Sigmoid colon (tissue), 6 donors: ENCODE measurements at regions not wholly inside any gene's neighbourhood (a gene's known extent, or its start where the extent isn't known, plus 50 kb on each side); places are given as distances from the start of the nearest gene placed in this dataset.

Experiments
- DNase-seq: peaks from one replicate; pipeline ENCODE4 v3.0.0-alpha.2; 2019
- H3K27ac ChIP-seq, 4 donors: fragments of 200-600 bp; sonication (generic); one replicate each; pipeline ENCODE4 v1.5.1; 2016 to 2019; ENCODE audit warnings: mild to moderate bottlenecking in 1 of 4
- H3K27me3 ChIP-seq, 3 donors: fragments of 200-600 bp; sonication (generic); one replicate each; pipeline ENCODE4 v1.5.1; 2019; ENCODE audit warnings: mild to moderate bottlenecking in 1 of 3
- H3K36me3 ChIP-seq, 4 donors: fragments of 200-600 bp; sonication (generic); one replicate each; pipeline ENCODE4 v1.5.1; 2016 to 2019
- H3K4me1 ChIP-seq, 4 donors: fragments of 200-600 bp; sonication (generic); one replicate each; pipeline ENCODE4 v1.5.1; 2017 to 2019
- H3K4me3 ChIP-seq, 4 donors: fragments of 200-600 bp; sonication (generic); one replicate each; pipeline ENCODE4 v1.5.1; 2017 to 2019; ENCODE audit warnings: mild to moderate bottlenecking in 2 of 4, moderate library complexity in 1 of 4
- H3K9me3 ChIP-seq, 4 donors: fragments of 200-600 bp in 3 of 4; sonication (generic) in 3 of 4; one replicate each; pipeline versions ENCODE4 v1.5.1 to v1.6.1; 2013 to 2019
- CTCF ChIP-seq, 4 experiments: fragments of 450-650 bp in 3 of 4; fragments of 200-600 bp in 1 of 4; IDR thresholded peaks; one replicate each; pipeline ENCODE4 v1.5.1; 2016 to 2019; ENCODE audit warnings: antibody characterized with exemption in 4 of 4, mild to moderate bottlenecking in 3 of 4, moderate library complexity in 2 of 4
- EP300 ChIP-seq, 4 donors: sonication (generic); formaldehyde crosslinking; IDR thresholded peaks; one replicate each; pipeline ENCODE4 v1.6.1; 2017; ENCODE audit warnings: antibody characterized with exemption in 4 of 4
- POLR2A ChIP-seq, 2 donors: fragments of 450-650 bp; IDR thresholded peaks; one replicate each; pipeline ENCODE4 v1.6.1; 2016; ENCODE audit warnings: antibody characterized with exemption in 2 of 2, mild to moderate bottlenecking in 2 of 2, moderate library complexity in 2 of 2
- POLR2AphosphoS5 ChIP-seq, 4 donors: sonication (generic); formaldehyde crosslinking; IDR thresholded peaks; one replicate each; pipeline ENCODE4 v1.6.1; 2017; ENCODE audit warnings: antibody characterized with exemption in 4 of 4
- WGBS, 2 donors: extraction: QIAGEN DNeasy Blood & Tissue Kit; methylation state at CpG; one replicate each; pipeline ENCODE4 v1.1.7; 2013; 5-methylcytosine and 5-hydroxymethylcytosine counted together
- intact Hi-C: fragments of 100-400 bp; cut with DNase I; formaldehyde crosslinking; loops from one replicate; pipeline ENCODE4 v1.15.1; 2023
- donor health status: healthy with polysubstance abuse.
- donor health status: healthy.

DNA sequence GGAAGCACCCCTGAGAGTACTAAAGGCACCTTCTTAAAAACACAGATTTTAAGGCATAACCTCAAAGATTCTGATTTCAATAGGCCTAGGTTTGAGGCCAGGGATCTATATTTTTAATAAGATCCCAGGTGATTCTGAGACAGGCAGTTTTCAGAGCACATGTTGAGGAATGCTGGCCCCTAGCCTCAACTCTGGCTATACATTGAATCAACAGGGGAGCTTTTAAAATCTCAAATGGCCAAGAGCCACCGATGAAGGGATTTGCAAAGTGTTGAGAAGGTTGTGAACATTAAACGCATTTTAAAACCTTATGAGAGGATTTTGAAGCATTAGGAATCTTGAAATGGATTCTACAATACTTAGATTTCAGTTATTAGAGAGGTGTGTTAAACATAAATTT, 268.8 kb upstream of the ARHGEF26 start:
- DNase-seq = no peak
- TF ChIP-seq POLR2A (IDR thresholded peaks at IDR 0.05) (no peak), EP300 (IDR thresholded peaks at IDR 0.05) (no peak), CTCF (IDR thresholded peaks at IDR 0.05) (no peak), POLR2AphosphoS5 (IDR thresholded peaks at IDR 0.05) (no peak)
- intact Hi-C loops = no loop called here
- H3K27me3 ChIP-seq = no peaks in the 10 kb centered on the region
- H3K4me1 ChIP-seq = no peaks in the 10 kb centered on the region
- no peaks in the 10 kb centered on the region for H3K36me3 ChIP-seq
- no peaks in the 10 kb centered on the region for H3K9me3 ChIP-seq
- H3K4me3 ChIP-seq = no peak overlapping the region
- 62 to 70% methylated on average over 2 of the region's 2 CpGs for WGBS, 2 donors
- no peak overlapping the region for H3K27ac ChIP-seq

- Histone ChIP-seq H3K27me3 (no peaks in the 10 kb centered on the region), H3K4me1 (no peaks in the 10 kb centered on the region), H3K36me3 (no peaks in the 10 kb centered on the region), H3K4me3 (no peak overlapping the region), H3K9me3 (no peaks in the 10 kb centered on the region), H3K27ac (no peak overlapping the region)
- DNase-seq = no peak
- 66 to 85% methylated on average over 1 of the region's 1 CpG for WGBS, 2 donors
- no peak for TF ChIP-seq CTCF (IDR thresholded peaks at IDR 0.05)
- TF ChIP-seq EP300 (IDR thresholded peaks at IDR 0.05) = no peak
- TF ChIP-seq POLR2AphosphoS5 (IDR thresholded peaks at IDR 0.05) = no peak
- TF ChIP-seq POLR2A (IDR thresholded peaks at IDR 0.05) = no peak
- intact Hi-C loops = no loop called here
Measured at GRCh38 chr3:153853163-153853562, 268.0 kb upstream of the ARHGEF26 start.

DNA sequence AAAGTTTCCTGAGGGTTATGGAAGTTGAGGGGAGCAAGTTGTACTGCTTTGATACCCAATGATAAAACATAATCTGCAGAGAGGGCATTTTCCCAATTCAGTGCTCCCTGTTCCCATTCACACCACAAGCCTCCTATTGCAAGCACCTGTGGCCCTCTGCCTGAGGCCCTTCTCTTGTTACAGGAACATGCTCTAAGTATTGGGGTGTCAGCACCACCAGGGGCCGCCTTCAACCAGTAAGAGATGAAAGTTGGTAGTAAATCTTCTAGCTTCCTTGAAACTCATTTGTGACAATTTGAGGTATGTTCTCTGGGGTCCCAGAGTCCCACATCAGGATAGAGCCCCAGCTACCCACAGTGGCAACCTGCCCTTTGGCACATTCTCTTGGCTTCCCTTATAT, 265.4 kb upstream of the ARHGEF26 start:
- Histone ChIP-seq H3K27ac (no peak overlapping the region), H3K36me3 (no peaks in the 10 kb centered on the region), H3K9me3 (no peaks in the 10 kb centered on the region), H3K27me3 (no peaks in the 10 kb centered on the region), H3K4me1 (no peaks in the 10 kb centered on the region), H3K4me3 (no peak overlapping the region)
- WGBS, 2 donors = 95 to 96% methylated on average over 1 of the region's 1 CpG
- intact Hi-C loops = no loop called here
- DNase-seq = no peak
- TF ChIP-seq CTCF (IDR thresholded peaks at IDR 0.05) (no peak), POLR2A (IDR thresholded peaks at IDR 0.05) (no peak), EP300 (IDR thresholded peaks at IDR 0.05) (no peak), POLR2AphosphoS5 (IDR thresholded peaks at IDR 0.05) (no peak)

DNA sequence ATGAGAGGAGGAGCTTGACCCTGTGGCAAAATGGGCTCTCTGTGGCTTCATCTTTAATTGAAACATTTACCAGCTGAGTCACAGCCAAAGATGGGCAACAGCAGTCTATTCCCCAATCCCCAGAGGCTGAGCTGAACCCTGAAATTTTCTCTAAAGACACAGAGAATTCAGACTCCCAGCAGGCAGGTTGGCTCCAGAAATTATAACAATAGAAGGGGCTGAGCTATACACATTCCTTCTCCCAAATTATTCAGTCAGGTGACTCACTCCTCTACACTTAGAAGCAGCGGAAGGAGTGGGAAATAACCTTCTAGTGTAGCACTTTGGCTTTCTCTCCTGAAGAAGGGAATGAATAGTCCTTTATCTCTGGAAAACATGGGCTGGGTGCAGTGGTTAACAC, 264.3 kb upstream of the ARHGEF26 start:
- H3K4me3 ChIP-seq = no peak overlapping the region
- no peaks in the 10 kb centered on the region for H3K9me3 ChIP-seq
- no peak overlapping the region for H3K27ac ChIP-seq
- TF ChIP-seq EP300 (IDR thresholded peaks at IDR 0.05) (no peak), POLR2A (IDR thresholded peaks at IDR 0.05) (no peak), POLR2AphosphoS5 (IDR thresholded peaks at IDR 0.05) (no peak), CTCF (IDR thresholded peaks at IDR 0.05) (no peak)
- intact Hi-C loops = no loop called here
- no peaks in the 10 kb centered on the region for H3K27me3 ChIP-seq
- DNase-seq = no peak
- H3K36me3 ChIP-seq = no peaks in the 10 kb centered on the region
- WGBS, 2 donors = 90 to 92% methylated on average over 1 of the region's 1 CpG
- no peaks in the 10 kb centered on the region for H3K4me1 ChIP-seq

GRCh38 chr3:153864793-153865192, 256.4 kb upstream of the ARHGEF26 start:
- no peaks in the 10 kb centered on the region for H3K36me3 ChIP-seq
- H3K4me1 ChIP-seq = no peaks in the 10 kb centered on the region
- no peaks in the 10 kb centered on the region for H3K27me3 ChIP-seq
- H3K27ac ChIP-seq = no peak overlapping the region
- TF ChIP-seq EP300 (IDR thresholded peaks at IDR 0.05) (no peak), POLR2A (IDR thresholded peaks at IDR 0.05) (no peak), POLR2AphosphoS5 (IDR thresholded peaks at IDR 0.05) (no peak), CTCF (IDR thresholded peaks at IDR 0.05) (no peak)
- no peak overlapping the region for H3K4me3 ChIP-seq
- no peaks in the 10 kb centered on the region for H3K9me3 ChIP-seq
- intact Hi-C loops = no loop called here
- DNase-seq = no peak
- 78 to 82% methylated on average over 2 of the region's 2 CpGs for WGBS, 2 donors
